SU-DHL-6 (cell line): ENCODE measurements at regions not wholly inside any gene's neighbourhood (a gene's known extent, or its start where the extent isn't known, plus 50 kb on each side); places are given as distances from the start of the nearest gene placed in this dataset.

Experiments
- EZH2phosphoT487 ChIP-seq: fragments of 200-600 bp; sonication (generic), shearing (Covaris generic); conservative IDR thresholded peaks from 2 replicates; pipeline ENCODE4 v1.6.1; 2018; ENCODE audit warnings: mild to moderate bottlenecking, antibody characterized with exemption, low read length, moderate library complexity, mixed read lengths
- TF ChIP-seq, protein P1 (sequence below): fragments of 200-600 bp; sonication (generic); IDR thresholded peaks from one replicate; pipeline ENCODE4 v1.5.1; 2017; ENCODE audit warnings: antibody characterized with exemption, mild to moderate bottlenecking, low read length, moderate library complexity; ENCODE audit not compliant: insufficient read depth, poor library complexity, severe bottlenecking

DNA sequence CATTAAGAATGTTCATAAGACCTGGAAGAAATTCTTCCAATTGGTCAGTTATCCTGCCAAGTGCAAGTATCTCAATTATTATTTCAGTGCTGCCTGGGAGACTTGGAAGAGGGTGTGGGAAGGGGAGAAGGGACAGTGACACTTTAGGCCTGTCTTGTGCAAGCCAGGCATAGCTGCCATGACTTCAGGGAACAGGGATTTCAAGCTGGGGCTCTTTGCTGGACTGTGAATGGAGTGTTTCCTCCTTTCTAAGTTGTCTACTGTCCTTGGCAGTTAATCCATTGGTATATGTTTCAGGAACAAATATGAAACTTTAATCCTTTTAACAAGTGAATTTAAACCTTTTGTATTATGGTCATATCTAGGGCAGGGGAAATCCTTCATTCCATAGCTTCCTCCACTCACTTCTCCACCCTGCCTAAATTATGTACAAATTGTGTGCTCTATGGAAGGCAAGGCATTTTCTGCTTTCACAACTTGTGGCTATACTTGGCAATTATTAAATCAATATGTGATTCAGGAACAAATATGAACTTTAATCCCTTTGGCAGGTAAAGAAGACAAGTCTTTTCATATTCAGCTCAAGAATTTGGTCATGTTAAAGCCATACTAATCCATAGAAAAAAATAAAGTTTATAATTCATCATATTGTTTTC, 72.7 kb upstream of the IL33 start:
- TF ChIP-seq, protein P1, sequence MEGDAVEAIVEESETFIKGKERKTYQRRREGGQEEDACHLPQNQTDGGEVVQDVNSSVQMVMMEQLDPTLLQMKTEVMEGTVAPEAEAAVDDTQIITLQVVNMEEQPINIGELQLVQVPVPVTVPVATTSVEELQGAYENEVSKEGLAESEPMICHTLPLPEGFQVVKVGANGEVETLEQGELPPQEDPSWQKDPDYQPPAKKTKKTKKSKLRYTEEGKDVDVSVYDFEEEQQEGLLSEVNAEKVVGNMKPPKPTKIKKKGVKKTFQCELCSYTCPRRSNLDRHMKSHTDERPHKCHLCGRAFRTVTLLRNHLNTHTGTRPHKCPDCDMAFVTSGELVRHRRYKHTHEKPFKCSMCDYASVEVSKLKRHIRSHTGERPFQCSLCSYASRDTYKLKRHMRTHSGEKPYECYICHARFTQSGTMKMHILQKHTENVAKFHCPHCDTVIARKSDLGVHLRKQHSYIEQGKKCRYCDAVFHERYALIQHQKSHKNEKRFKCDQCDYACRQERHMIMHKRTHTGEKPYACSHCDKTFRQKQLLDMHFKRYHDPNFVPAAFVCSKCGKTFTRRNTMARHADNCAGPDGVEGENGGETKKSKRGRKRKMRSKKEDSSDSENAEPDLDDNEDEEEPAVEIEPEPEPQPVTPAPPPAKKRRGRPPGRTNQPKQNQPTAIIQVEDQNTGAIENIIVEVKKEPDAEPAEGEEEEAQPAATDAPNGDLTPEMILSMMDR: no peak
- TF ChIP-seq EZH2phosphoT487: no peak
